ENCODE measurements at regions not wholly inside any gene's neighbourhood (a gene's known extent, or its start where the extent isn't known, plus 50 kb on each side); places are given as distances from the start of the nearest gene placed in this dataset.

- Histone ChIP-seq H3K9me3 (no peaks in the 10 kb centered on the region), H3K27me3 (no peaks in the 10 kb centered on the region), H3K4me1 (no peaks in the 10 kb centered on the region), H3K36me3 (no peaks in the 10 kb centered on the region), H3K4me3 (no peak overlapping the region), H3K27ac (no peak overlapping the region)
- in situ Hi-C loops (cut with MboI; ENCODE audit: low pct_ligation_motif_present in 1 of 4, low pct_unique_long_range_greater_than_20kb in 1 of 4, low sequenced_read_pairs in 3 of 4), result no loop called here
- 87 to 93% methylated on average over 3 of the region's 3 CpGs for WGBS, 2 donors (ENCODE audit: low coverage in 1 of 2)
- intact Hi-C loops (cut with DNase I; ENCODE audit: low total_unique reads), result no loop called here
- TF ChIP-seq, protein P1, sequence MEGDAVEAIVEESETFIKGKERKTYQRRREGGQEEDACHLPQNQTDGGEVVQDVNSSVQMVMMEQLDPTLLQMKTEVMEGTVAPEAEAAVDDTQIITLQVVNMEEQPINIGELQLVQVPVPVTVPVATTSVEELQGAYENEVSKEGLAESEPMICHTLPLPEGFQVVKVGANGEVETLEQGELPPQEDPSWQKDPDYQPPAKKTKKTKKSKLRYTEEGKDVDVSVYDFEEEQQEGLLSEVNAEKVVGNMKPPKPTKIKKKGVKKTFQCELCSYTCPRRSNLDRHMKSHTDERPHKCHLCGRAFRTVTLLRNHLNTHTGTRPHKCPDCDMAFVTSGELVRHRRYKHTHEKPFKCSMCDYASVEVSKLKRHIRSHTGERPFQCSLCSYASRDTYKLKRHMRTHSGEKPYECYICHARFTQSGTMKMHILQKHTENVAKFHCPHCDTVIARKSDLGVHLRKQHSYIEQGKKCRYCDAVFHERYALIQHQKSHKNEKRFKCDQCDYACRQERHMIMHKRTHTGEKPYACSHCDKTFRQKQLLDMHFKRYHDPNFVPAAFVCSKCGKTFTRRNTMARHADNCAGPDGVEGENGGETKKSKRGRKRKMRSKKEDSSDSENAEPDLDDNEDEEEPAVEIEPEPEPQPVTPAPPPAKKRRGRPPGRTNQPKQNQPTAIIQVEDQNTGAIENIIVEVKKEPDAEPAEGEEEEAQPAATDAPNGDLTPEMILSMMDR (IDR thresholded peaks at IDR 0.05), result no peak
- TF ChIP-seq POLR2AphosphoS5 (IDR thresholded peaks at IDR 0.05) (no peak), POLR2A (IDR thresholded peaks at IDR 0.05) (no peak), EP300 (IDR thresholded peaks at IDR 0.05; ENCODE audit: low read depth) (no peak)
- no peak for DNase-seq
Measured at GRCh38 chr1:86272083-86272482, 115.5 kb upstream of the COL24A1 start.

DNA sequence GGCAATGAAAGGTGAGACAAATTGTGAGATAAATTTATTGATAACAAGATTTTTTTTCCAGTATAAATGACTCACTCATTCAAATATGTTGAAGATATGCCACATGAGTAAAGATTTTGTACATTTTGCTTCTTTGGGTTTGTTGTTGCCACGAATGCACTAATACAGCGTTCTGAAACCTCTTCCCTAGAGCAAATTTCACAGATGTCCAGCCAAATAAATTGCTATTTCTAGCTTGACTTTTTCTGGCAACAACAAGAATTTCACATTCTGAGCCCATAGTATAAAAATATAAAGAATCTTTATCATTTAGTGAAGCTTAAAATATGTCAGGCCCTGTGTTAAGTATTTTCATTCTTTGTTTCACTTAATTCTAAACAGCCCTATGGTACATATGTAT, 114.5 kb upstream of the COL24A1 start:
- intact Hi-C loops (cut with DNase I; ENCODE audit: low total_unique reads) (no loop called here), in situ Hi-C loops (cut with MboI; ENCODE audit: low pct_ligation_motif_present in 1 of 4, low pct_unique_long_range_greater_than_20kb in 1 of 4, low sequenced_read_pairs in 3 of 4) (no loop called here)
- 35 to 44% methylated on average over 2 of the region's 2 CpGs for WGBS, 2 donors (ENCODE audit: low coverage in 1 of 2)
- H3K4me3 ChIP-seq, result no peak overlapping the region
- H3K27me3 ChIP-seq, result no peaks in the 10 kb centered on the region
- H3K27ac ChIP-seq, result no peak overlapping the region
- TF ChIP-seq POLR2A (IDR thresholded peaks at IDR 0.05) (no peak), POLR2AphosphoS5 (IDR thresholded peaks at IDR 0.05) (no peak), EP300 (IDR thresholded peaks at IDR 0.05; ENCODE audit: low read depth) (no peak)
- TF ChIP-seq, protein P1 (IDR thresholded peaks at IDR 0.05), result no peak
- H3K36me3 ChIP-seq, result no peaks in the 10 kb centered on the region
- no peaks in the 10 kb centered on the region for H3K9me3 ChIP-seq
- no peaks in the 10 kb centered on the region for H3K4me1 ChIP-seq
- DNase-seq, result no peak

GRCh38 chr1:86263101-86263500, 106.5 kb upstream of the COL24A1 start:
- Histone ChIP-seq H3K9me3 (no peaks in the 10 kb centered on the region), H3K4me3 (no peak overlapping the region), H3K36me3 (no peaks in the 10 kb centered on the region), H3K27ac (no peak overlapping the region), H3K27me3 (no peaks in the 10 kb centered on the region), H3K4me1 (no peaks in the 10 kb centered on the region)
- in situ Hi-C loops (cut with MboI; ENCODE audit: low pct_ligation_motif_present in 1 of 4, low pct_unique_long_range_greater_than_20kb in 1 of 4, low sequenced_read_pairs in 3 of 4), result no loop called here
- whole genome bisulfite sequencing, 2 donors (ENCODE audit: low coverage in 1 of 2), result 83 to 86% methylated on average over 5 of the region's 5 CpGs
- TF ChIP-seq POLR2A (IDR thresholded peaks at IDR 0.05) (no peak), EP300 (IDR thresholded peaks at IDR 0.05; ENCODE audit: low read depth) (no peak), POLR2AphosphoS5 (IDR thresholded peaks at IDR 0.05) (no peak)
- TF ChIP-seq, protein P1 (IDR thresholded peaks at IDR 0.05), result no peak
- intact Hi-C loops (cut with DNase I; ENCODE audit: low total_unique reads), result no loop called here
- no peak for DNase-seq

DNA sequence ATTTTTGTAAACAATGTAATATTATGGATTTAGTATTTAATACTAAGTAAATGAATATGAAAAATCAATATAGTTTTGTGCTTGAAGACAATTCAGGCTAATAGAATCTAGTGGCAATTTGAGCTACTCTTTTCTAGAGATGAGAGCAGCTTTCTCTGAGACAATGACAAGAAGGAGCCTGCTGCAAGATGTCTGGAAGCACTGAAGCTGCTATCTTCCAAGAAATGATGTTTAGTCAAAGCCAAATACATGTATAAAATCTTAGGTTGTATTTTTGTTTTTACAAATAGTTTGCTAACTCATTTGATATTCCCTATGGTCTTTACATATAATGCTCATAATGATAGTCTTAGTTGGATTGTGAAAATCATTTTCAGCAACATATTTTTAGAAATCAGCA, 103.9 kb upstream of the COL24A1 start:
- in situ Hi-C loops (cut with MboI; ENCODE audit: low pct_ligation_motif_present in 1 of 4, low pct_unique_long_range_greater_than_20kb in 1 of 4, low sequenced_read_pairs in 3 of 4), result no loop called here
- H3K27me3 ChIP-seq, result no peaks in the 10 kb centered on the region
- H3K4me3 ChIP-seq, result no peak overlapping the region
- no peaks in the 10 kb centered on the region for H3K9me3 ChIP-seq
- H3K4me1 ChIP-seq, result no peaks in the 10 kb centered on the region
- no peaks in the 10 kb centered on the region for H3K36me3 ChIP-seq
- TF ChIP-seq, protein P1 (IDR thresholded peaks at IDR 0.05), result no peak
- no peak for TF ChIP-seq POLR2AphosphoS5 (IDR thresholded peaks at IDR 0.05)
- no peak for TF ChIP-seq POLR2A (IDR thresholded peaks at IDR 0.05)
- TF ChIP-seq EP300 (IDR thresholded peaks at IDR 0.05; ENCODE audit: low read depth), result no peak
- DNase-seq, result no peak
- no peak overlapping the region for H3K27ac ChIP-seq
- intact Hi-C loops (cut with DNase I; ENCODE audit: low total_unique reads), result no loop called here
